SK-MEL-5 (cell line): ENCODE measurements at regions not wholly inside any gene's neighbourhood (a gene's known extent, or its start where the extent isn't known, plus 50 kb on each side); places are given as distances from the start of the nearest gene placed in this dataset.
"Not testable (repeated sequence)": the region's sequence is repeated elsewhere in the genome, so short reads cannot be mapped to it uniquely, and the experiment has no call there.

Experiments
- DNase-seq: peaks from one replicate; pipeline ENCODE4 v3.0.0-alpha.2; 2016; ENCODE audit warnings: low read depth, low spot score
- in situ Hi-C: cut with HindIII; loops from 2 replicates; pipeline ENCODE4 v1.10.0; 2016; ENCODE audit warnings: low sequenced_read_pairs, high pct_unique_total_duplicates, low pct_unique_long_range_greater_than_20kb

DNA sequence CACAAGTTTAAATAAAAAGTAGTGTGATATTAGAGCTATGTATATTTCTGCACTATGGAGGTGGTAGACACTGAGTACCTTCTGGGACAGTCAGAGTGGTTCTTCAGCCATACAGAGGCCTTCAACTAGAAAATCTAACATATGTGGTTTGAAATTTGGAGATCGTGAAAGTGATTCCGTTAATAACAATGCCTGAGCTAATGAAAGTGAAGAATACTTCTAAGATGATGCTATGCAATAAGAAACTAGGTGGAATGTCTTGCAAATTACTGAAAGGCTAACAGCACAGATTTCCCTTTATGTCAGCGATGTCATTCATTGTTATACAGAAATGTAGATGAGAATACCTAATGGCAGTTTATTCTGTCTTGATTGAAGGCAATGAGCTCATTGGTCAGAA is 1984.7 kb upstream of the RAG2 start:
- in situ Hi-C loops = no loop called here
- no peak for DNase-seq

DNA sequence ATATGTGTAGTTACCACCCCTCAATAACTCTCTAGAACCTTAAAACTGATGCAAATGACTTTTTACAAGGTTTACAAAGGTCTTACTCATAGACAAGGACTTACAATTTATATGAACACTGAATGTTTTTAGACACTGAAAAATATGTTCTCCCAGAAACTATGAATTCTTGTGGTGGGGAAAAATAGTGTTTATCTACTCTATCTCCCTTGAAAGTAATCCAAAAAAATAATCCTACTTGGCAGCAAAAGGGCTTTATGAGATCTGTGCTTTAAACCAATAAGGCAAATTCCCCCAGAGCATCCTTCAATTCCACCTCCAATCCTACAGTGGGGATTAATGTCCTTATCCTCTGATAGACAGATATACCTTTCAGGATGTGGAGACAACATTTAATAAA is 1984.1 kb upstream of the RAG2 start:
- in situ Hi-C loops = no loop called here
- DNase-seq = no peak

DNA sequence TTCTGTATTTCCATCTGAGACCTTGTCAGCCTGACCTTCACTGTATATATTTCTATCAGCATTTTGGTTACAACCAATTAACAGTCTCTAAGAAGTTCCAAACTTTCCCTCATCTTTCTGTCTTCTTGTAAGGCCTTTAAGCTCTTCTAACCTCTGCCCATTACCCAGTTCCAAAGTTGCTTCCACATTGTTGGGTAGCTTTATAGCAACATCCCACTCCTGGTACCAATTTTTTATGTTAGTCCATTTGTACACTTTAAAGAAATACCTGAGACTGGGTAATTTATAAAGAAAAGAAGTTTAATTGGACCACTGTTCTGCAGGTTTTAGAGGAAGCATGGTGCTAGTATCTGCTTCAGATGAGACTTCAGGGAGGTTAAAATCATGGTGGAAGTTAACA is 1979.7 kb upstream of the RAG2 start:
- DNase-seq = no peak
- in situ Hi-C loops = no loop called here

DNA sequence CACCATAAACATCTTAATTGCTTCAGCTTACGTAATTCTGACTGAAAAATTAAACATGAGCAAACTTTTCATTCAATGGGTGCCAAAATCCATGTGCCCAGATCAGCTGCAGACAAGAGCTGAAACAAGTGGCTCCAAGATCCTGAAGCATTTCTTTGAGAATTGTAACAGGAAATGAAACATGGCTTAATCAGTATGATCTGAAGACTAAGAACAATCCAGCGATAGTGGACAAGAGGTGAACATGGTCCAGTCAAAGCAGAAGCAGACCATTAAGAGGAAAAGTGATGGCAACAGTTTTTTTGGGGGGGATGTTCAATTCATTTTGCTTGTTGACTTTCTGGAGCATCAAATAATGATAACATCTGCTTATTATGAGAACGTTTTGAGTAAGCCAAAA is 1964.5 kb upstream of the RAG2 start:
- in situ Hi-C loops = no loop called here
- DNase-seq = no peak

DNA sequence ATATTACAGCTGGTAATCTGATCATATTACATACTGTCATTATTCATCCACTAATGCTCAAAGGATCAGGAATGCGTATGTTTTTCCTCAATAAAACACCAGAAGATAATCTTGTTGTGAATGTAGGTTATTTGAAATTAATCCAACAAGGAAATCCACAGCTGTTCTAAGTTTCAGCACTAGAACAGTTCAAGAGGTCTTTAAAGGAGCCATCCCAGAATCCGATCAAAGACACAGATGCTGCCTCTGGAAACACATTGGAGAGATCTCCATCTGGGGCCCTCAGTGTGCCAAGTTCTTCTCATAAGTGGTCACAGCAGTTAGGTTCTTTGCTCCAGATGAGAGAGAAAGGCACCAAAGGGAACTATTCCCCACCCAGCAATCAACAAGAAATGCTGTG is 1955.1 kb upstream of the RAG2 start:
- in situ Hi-C loops = no loop called here
- no peak for DNase-seq

- in situ Hi-C loops = no loop called here
- no peak for DNase-seq
These were observed 1949.4 kb upstream of the RAG2 start for GRCh38 chr11:38547462-38547861.

DNA sequence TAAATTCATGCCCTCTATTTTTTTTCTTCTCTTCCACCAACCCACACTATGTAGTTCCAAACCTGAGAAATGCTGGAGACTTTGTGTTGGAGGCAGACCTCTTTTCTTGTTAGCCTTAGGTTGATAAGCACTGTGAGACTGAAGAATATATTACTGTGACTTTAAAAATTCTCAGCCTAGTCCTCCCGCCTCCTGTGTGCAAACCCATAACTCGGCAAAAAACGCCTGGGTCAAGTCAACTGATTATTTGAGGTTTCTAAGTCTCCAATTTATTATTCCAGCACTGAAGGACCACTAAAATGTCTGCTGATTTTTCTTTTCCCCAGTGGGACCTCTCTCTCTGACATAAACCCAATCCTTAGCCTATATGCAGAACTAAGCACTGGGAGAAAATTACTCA is 1946.0 kb upstream of the RAG2 start:
- in situ Hi-C loops = no loop called here
- no peak for DNase-seq

DNA sequence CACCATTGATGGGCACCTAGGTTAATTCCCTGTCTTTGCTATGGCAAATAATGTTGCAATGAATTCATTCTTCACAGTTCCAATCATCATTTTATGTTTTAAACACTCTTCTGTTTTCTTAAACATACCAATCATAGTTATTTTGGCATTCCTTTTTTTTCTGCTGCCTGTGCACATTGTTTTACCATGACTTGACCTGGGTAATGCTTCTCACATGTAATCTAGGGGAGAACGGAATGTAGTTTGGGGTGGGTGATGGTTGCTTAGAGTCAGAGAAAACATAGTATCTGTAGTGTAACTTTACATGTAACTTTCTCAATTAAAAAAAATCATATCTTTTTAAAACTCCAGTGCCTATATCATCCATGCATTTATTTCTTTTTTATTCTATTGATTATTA is 1945.3 kb upstream of the RAG2 start:
- in situ Hi-C loops = no loop called here
- DNase-seq = no peak

- DNase-seq = no peak
- in situ Hi-C loops = no loop called here
These were observed 1941.0 kb upstream of the RAG2 start for GRCh38 chr11:38538866-38539680.

- no peak for DNase-seq
- in situ Hi-C loops = no loop called here
These were observed 1932.2 kb upstream of the RAG2 start for GRCh38 chr11:38530226-38530625.

GRCh38 chr11:38524945-38525344 is 1926.9 kb upstream of the RAG2 start:
- in situ Hi-C loops = no loop called here
- DNase-seq = no peak

DNA sequence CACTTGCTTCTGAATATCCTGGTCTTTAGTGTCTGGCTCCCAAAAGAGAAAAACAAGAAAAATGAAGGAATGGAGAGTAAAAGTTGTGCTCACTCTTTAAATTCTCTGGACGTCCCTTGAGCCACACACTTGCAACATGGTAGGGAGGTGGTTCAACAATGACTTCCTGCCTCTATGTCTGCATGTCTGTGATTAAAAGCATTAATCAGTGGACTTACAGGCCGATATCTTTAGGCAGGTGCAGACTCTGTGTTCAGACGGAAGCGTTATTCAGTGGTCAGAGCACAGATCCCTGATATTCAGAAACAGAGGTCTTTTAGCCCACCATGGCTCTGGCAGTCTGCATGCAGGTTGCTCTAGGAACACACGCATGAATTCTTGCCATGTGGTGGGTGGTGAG is 1920.0 kb upstream of the RAG2 start:
- DNase-seq = no peak
- in situ Hi-C loops = no loop called here

DNA sequence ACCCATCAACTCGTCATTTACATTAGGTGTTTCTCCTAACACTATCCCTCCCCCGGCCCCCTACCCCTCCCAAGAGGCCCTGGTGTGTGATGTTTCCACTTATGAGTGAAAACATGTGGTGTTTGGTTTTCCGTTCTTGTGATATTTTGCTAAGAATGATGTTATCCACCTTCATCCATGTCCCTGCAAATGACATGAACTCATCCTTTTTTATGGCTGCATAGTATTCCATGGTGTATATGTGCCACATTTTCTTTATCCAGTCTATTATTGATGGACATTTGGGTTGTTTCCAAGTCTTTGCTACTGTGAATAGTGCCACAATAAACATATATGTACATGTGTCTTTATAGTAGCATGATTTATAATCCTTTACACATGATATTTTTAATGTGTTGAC is 1914.8 kb upstream of the RAG2 start:
- in situ Hi-C loops, DNase-seq: not testable (repeated sequence)

DNA sequence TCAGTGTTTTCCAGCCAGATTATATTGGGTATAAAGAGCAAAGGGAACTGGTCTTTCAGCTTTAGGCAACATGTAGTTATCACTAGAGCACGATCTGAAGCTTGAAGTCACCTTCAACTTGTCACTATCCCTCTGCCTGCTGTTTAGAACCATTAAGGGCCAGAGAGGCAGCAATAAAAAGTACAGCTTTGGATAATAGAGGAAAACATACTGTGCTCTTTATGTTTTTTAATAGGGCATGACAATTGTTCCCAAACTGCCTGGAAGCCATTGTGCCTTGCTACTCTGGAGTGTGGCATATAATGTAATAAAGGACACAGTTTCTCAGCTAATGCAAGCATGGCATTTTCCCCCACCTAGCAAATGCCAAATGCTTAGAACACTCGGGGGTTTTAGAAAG is 1912.0 kb upstream of the RAG2 start:
- in situ Hi-C loops = no loop called here
- DNase-seq = no peak

DNA sequence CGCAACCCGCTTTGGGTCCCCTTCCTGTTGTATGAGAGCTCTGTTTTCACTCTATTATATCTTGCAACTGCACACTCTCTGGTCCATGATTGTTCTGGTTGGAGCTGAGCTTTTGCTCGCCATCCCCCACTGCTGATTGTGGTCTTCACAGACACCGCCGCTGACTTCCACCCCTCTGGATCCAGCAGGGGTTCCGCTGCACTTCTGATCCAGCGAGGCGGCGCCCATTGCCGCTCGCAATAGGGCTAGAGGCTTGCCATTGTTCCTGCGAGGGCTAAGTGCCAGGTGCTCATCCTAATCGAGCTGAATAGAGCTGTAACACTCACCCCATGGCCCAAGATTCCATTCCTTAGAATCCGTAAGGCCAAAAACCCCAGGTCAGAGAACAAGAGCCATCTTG is 1905.8 kb upstream of the RAG2 start:
- DNase-seq = no peak
- in situ Hi-C loops = no loop called here

DNA sequence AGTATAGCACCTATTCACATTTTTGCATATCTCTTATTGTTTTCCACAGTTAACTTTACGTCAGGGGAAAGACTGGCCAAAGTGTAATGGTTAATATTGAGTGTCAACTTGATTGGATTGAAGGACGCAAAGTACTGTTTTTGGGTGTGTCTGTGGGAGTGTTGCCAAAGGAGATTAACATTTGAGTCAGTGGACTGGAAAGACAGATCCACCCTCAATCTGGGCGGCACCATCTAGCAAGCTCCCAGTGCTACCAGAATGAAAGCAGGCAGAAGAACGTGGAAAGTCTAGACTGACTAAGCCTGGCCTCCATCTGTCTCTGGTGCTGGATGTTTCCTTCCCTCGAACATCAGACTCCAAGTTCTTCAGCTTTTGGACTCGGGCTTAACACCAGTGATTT is 1900.7 kb upstream of the RAG2 start:
- no peak for DNase-seq
- in situ Hi-C loops = no loop called here

- no peak for DNase-seq
- in situ Hi-C loops = no loop called here
These were observed 1894.0 kb upstream of the RAG2 start for GRCh38 chr11:38491986-38492385.

GRCh38 chr11:38481391-38481790 is 1883.4 kb upstream of the RAG2 start:
- DNase-seq = peak; percentile 10
- in situ Hi-C loops = no loop called here

DNA sequence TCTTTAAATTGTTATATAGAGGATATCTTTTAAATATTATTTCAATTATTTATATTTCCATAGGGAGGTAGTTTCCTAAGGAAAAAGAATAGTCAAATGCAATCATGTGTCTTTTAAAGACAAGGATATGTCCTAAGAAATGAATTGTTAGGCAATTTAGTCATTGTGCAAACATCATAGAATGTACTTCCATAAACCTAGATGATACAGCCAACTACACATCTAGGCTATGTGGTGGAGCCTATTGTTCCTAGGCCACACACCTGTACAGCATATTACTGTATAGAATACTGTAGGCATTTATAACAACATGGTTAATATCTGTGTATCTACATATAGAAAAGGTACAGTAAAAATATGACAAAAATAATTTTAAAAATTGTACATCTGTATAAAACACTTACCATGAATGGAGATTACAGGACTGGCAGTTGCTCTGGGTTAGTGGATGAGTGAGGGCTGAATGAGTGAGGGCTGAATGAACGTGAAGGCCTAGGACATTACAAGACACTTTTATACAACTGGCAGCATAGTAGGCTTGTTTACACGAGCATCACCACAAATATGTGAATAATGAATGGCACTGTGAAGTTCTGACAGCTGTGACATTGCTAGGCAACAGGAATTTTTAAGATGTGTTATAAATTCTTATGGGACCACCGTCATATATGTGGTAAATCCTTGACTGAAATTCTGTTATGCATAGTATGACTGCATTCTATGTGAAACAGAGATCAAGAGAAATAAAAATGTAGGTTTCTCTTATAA is 1879.0 kb upstream of the RAG2 start:
- no peak for DNase-seq
- in situ Hi-C loops = no loop called here
